Mammary epithelial cell (primary cell): ENCODE measurements at regions not wholly inside any gene's neighbourhood (a gene's known extent, or its start where the extent isn't known, plus 50 kb on each side); places are given as distances from the start of the nearest gene placed in this dataset.

ENCODE experiments used
- EZH2 ChIP-seq: IDR thresholded peaks from 2 replicates; pipeline ENCODE4 v1.6.1; 2012; ENCODE audit warnings: low read length, inconsistent platforms, borderline replicate concordance
- TF ChIP-seq, protein P1 (sequence below), 2 donors: IDR thresholded peaks in 1 of 2; conservative IDR thresholded peaks in 1 of 2; 2 replicates each; pipeline ENCODE4 v1.5.1; 2011 to 2012; ENCODE audit warnings: inconsistent platforms in 2 of 2, low read length in 2 of 2, mild to moderate bottlenecking in 2 of 2, control low read depth in 1 of 2, low read depth in 1 of 2; ENCODE audit not compliant: insufficient read depth in 1 of 2; ENCODE audit errors: extremely low read depth in 1 of 2

- TF ChIP-seq, protein P1, sequence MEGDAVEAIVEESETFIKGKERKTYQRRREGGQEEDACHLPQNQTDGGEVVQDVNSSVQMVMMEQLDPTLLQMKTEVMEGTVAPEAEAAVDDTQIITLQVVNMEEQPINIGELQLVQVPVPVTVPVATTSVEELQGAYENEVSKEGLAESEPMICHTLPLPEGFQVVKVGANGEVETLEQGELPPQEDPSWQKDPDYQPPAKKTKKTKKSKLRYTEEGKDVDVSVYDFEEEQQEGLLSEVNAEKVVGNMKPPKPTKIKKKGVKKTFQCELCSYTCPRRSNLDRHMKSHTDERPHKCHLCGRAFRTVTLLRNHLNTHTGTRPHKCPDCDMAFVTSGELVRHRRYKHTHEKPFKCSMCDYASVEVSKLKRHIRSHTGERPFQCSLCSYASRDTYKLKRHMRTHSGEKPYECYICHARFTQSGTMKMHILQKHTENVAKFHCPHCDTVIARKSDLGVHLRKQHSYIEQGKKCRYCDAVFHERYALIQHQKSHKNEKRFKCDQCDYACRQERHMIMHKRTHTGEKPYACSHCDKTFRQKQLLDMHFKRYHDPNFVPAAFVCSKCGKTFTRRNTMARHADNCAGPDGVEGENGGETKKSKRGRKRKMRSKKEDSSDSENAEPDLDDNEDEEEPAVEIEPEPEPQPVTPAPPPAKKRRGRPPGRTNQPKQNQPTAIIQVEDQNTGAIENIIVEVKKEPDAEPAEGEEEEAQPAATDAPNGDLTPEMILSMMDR (conservative IDR thresholded peaks at IDR 0.05 in 1 of 2, IDR thresholded peaks at IDR 0.05 in 1 of 2; ENCODE audit: extremely low read depth in 1 of 2, insufficient read depth in 1 of 2, low read depth in 1 of 2, low read length in 2 of 2): no peak
- TF ChIP-seq EZH2: no peak
These were observed 326.7 kb upstream of the JARID2 start for GRCh38 chr6:14919038-14919670.
